IMR-90 (cell line): ENCODE measurements at regions not wholly inside any gene's neighbourhood (a gene's known extent, or its start where the extent isn't known, plus 50 kb on each side); places are given as distances from the start of the nearest gene placed in this dataset.

Experiments used
- ATAC-seq: fragments of 200-7000 bp; cut with Tn5 transposase; 2 replicates; pipeline ENCODE4 v1.9.1; 2020; ENCODE audit warnings: low read depth, mild to moderate bottlenecking, moderate library complexity
- BruUV-seq: library from RNA; stranded (reverse); fragments of 400-500 nt; replicated peaks from 2 replicates; lab custom pipeline; 2021; lab: Mats Ljungman, UMichigan
- CTCF ChIA-PET: fragments of 300-600 bp; formaldehyde crosslinking; extraction: SDS; loops from one replicate; lab custom pipeline; 2021; ENCODE audit warnings: antibody characterized with exemption; lab: Yijun Ruan, JAX
- POLR2A ChIA-PET: fragments of 300-600 bp; sonication (Branson Sonifier 250); formaldehyde crosslinking; loops from one replicate; lab custom pipeline; 2022; ENCODE audit warnings: antibody characterized with exemption; ENCODE audit not compliant: unreplicated experiment; lab: Charles Lee
- DNase-seq: peaks from one replicate; pipeline ENCODE4 v3.0.0; 2013
- H2AFZ ChIP-seq: replicated peaks from 2 replicates; pipeline ENCODE3; 2013; ENCODE audit warnings: low read length, mild to moderate bottlenecking; ENCODE audit not compliant: poor library complexity
- H2AK5ac ChIP-seq: 2 replicates; pipeline ENCODE4 v1.6.1; 2013; ENCODE audit warnings: low read depth, low read length, inconsistent platforms
- H2AK9ac ChIP-seq: replicated peaks from 2 replicates; pipeline ENCODE3; 2013; ENCODE audit warnings: mild to moderate bottlenecking, low read depth, low read length, moderate library complexity; ENCODE audit not compliant: poor library complexity
- H2BK120ac ChIP-seq: 2 replicates; pipeline ENCODE4 v1.6.1; 2013; ENCODE audit warnings: low read depth, low read length, inconsistent platforms
- H2BK15ac ChIP-seq: 3 replicates; pipeline ENCODE4 v1.6.1; 2013; ENCODE audit warnings: low read depth, low read length, inconsistent platforms
- H2BK20ac ChIP-seq: 2 replicates; pipeline ENCODE4 v1.6.1; 2013; ENCODE audit warnings: low read depth, mild to moderate bottlenecking, inconsistent platforms, low read length, moderate library complexity
- H2BK5ac ChIP-seq: 2 replicates; pipeline ENCODE4 v1.6.1; 2013; ENCODE audit warnings: mild to moderate bottlenecking, low read depth, low read length, inconsistent platforms; ENCODE audit not compliant: poor library complexity, severe bottlenecking
- H3K14ac ChIP-seq: replicated peaks from 2 replicates; pipeline ENCODE4 v1.6.1; 2013; ENCODE audit warnings: low read depth, low read length, inconsistent platforms
- H3K18ac ChIP-seq: 2 replicates; pipeline ENCODE4 v1.6.1; 2013; ENCODE audit warnings: low read depth, low read length, control low read depth
- H3K23ac ChIP-seq: 2 replicates; pipeline ENCODE4 v1.6.1; 2013; ENCODE audit warnings: low read depth, low read length, inconsistent platforms
- H3K27ac ChIP-seq: 2 replicates; pipeline ENCODE4 v1.5.1; 2013; ENCODE audit warnings: mild to moderate bottlenecking, control low read depth, low read length; ENCODE audit not compliant: insufficient read depth
- H3K27me3 ChIP-seq: 2 replicates; pipeline ENCODE4 v1.6.1; 2013; ENCODE audit warnings: low read length; ENCODE audit not compliant: control insufficient read depth, insufficient read depth
- H3K36me3 ChIP-seq: 2 replicates; pipeline ENCODE4 v1.6.1; 2013; ENCODE audit warnings: low read length, mixed read lengths; ENCODE audit not compliant: control insufficient read depth, insufficient read depth
- H3K4ac ChIP-seq: 2 replicates; pipeline ENCODE4 v1.6.1; 2013; ENCODE audit warnings: low read depth, low read length, inconsistent platforms
- H3K4me1 ChIP-seq: 2 replicates; pipeline ENCODE4 v1.6.1; 2013; ENCODE audit warnings: low read length, mixed read lengths; ENCODE audit not compliant: control insufficient read depth, insufficient read depth
- H3K4me2 ChIP-seq: 2 replicates; pipeline ENCODE4 v1.6.1; 2013; ENCODE audit warnings: low read depth, mild to moderate bottlenecking, control low read depth, low read length, moderate library complexity
- H3K4me3 ChIP-seq: 2 replicates; pipeline ENCODE4 v1.5.1; 2013; ENCODE audit warnings: low read depth, mild to moderate bottlenecking, control low read depth, low read length, moderate library complexity; ENCODE audit not compliant: insufficient read depth
- H3K56ac ChIP-seq: 2 replicates; pipeline ENCODE4 v1.6.1; 2013; ENCODE audit warnings: low read length, inconsistent platforms; ENCODE audit not compliant: insufficient read depth; ENCODE audit errors: extremely low read depth
- H3K79me1 ChIP-seq, 2 experiments: 2 replicates each; pipeline ENCODE4 v1.6.1; 2013; ENCODE audit warnings: low read length in 2 of 2, inconsistent platforms in 1 of 2, low read depth in 1 of 2
- H3K9ac ChIP-seq: 2 replicates; pipeline ENCODE4 v1.6.1; 2013; ENCODE audit warnings: low read depth, low read length, control low read depth
- H3K9me1 ChIP-seq: 2 replicates; pipeline ENCODE4 v1.6.1; 2013; ENCODE audit warnings: low read length, inconsistent platforms; ENCODE audit not compliant: insufficient read depth
- H3K9me3 ChIP-seq: 2 replicates; pipeline ENCODE4 v1.6.1; 2013; ENCODE audit warnings: low read length; ENCODE audit not compliant: control insufficient read depth, insufficient read depth
- H4K20me1 ChIP-seq: 2 replicates; pipeline ENCODE4 v1.6.1; 2013; ENCODE audit warnings: low read length, inconsistent platforms; ENCODE audit not compliant: insufficient read depth
- H4K5ac ChIP-seq: 2 replicates; pipeline ENCODE4 v1.6.1; 2013; ENCODE audit warnings: mild to moderate bottlenecking, low read depth, low read length, control low read depth
- H4K8ac ChIP-seq, 2 experiments: 2 replicates each; pipeline ENCODE4 v1.6.1; 2013; ENCODE audit warnings: low read depth in 2 of 2, low read length in 2 of 2, control low read depth in 1 of 2, inconsistent platforms in 1 of 2
- H4K91ac ChIP-seq: 2 replicates; pipeline ENCODE4 v1.6.1; 2013; ENCODE audit warnings: low read depth, low read length, inconsistent platforms; ENCODE audit not compliant: insufficient read depth
- USF2 ChIP-seq: fragments of 150-350 bp; IDR thresholded peaks from 2 replicates; pipeline ENCODE4 v1.6.1; 2017; ENCODE audit warnings: mild to moderate bottlenecking, antibody characterized with exemption, low read length, low read depth
- WGBS, 2 experiments: methylation state at CpG; one replicate each; pipeline versions ENCODE4 v1.1.5 to v1.1.7; 2013; ENCODE audit warnings: missing lambda C conversion rate in 2 of 2; ENCODE audit not compliant: insufficient read length in 1 of 2; ENCODE audit errors: extremely low coverage in 2 of 2; 5-methylcytosine and 5-hydroxymethylcytosine counted together
- dilution Hi-C: fragments of 300-500 bp; cut with HindIII; formaldehyde crosslinking; loops from one replicate; pipeline ENCODE4 v1.14.3; 2018; ENCODE audit warnings: low sequenced_read_pairs; ENCODE audit not compliant: unreplicated experiment
- in situ Hi-C: fragments of 300-500 bp; cut with MboI; formaldehyde crosslinking; loops from 3 replicates; pipeline ENCODE4 v1.14.3; 2019; ENCODE audit warnings: low sequenced_read_pairs, inconsistent platforms, mixed read lengths
- intact Hi-C: fragments of 100-400 bp; cut with micrococcal nuclease; formaldehyde crosslinking; loops from 2 replicates; pipeline ENCODE4 v1.10.0; 2022

- H3K23ac ChIP-seq = no peak overlapping the region
- H3K4me3 ChIP-seq = no peak overlapping the region
- no peak for TF ChIP-seq USF2
- no peak overlapping the region for H3K18ac ChIP-seq
- H3K4me1 ChIP-seq = no peaks in the 10 kb centered on the region
- DNase-seq (no peak), ATAC-seq (no peak)
- no peak overlapping the region for H4K5ac ChIP-seq
- ChIA-PET CTCF (no interaction called here), POLR2A (no interaction called here)
- H2AFZ ChIP-seq = no peak overlapping the region
- no CpG with 5 or more reads among the region's 5 CpGs for WGBS, 2 experiments
- no peaks in the 10 kb centered on the region for H4K20me1 ChIP-seq
- H3K4me2 ChIP-seq = no peak overlapping the region
- no peaks in the 10 kb centered on the region for H3K9me1 ChIP-seq
- H2BK5ac ChIP-seq = no peak overlapping the region
- H3K9me3 ChIP-seq = peaks cover 4% of the 10 kb centered on the region; the same call in 1 of the 2 replicates
- H2AK9ac ChIP-seq = no peak overlapping the region
- H2BK120ac ChIP-seq = no peak overlapping the region
- H2BK15ac ChIP-seq = no peak overlapping the region
- H4K8ac ChIP-seq = no peak overlapping the region
- dilution Hi-C loops (no loop called here), intact Hi-C loops (no loop called here), in situ Hi-C loops (no loop called here)
- H3K4ac ChIP-seq = no peak overlapping the region
- H3K9ac ChIP-seq = no peak overlapping the region
- H2AK5ac ChIP-seq = no peak overlapping the region
- H3K14ac ChIP-seq = no peak overlapping the region
- H3K79me1 ChIP-seq = no peaks in the 10 kb centered on the region
- H3K36me3 ChIP-seq = no peaks in the 10 kb centered on the region
- H3K27ac ChIP-seq = no peak overlapping the region
- H4K91ac ChIP-seq = no peak overlapping the region
- no peak overlapping the region for H2BK20ac ChIP-seq
- no peaks in the 10 kb centered on the region for H3K27me3 ChIP-seq
- no TSS peak for BruUV-seq
- no peak overlapping the region for H3K56ac ChIP-seq
Measured at GRCh38 chr5:25345240-25345771, 700.5 kb upstream of the CDH10 start.
